IMR-90 (cell line): ENCODE measurements at regions not wholly inside any gene's neighbourhood (a gene's known extent, or its start where the extent isn't known, plus 50 kb on each side); places are given as distances from the start of the nearest gene placed in this dataset.
A peak's percentile ranks its signal among the peaks of the same experiment; 100 is the strongest.

Experiments used
- ATAC-seq: fragments of 200-7000 bp; cut with Tn5 transposase; 2 replicates; pipeline ENCODE4 v1.9.1; 2020; ENCODE audit warnings: low read depth, mild to moderate bottlenecking, moderate library complexity
- BruUV-seq: library from RNA; stranded (reverse); fragments of 400-500 nt; replicated peaks from 2 replicates; lab custom pipeline; 2021; lab: Mats Ljungman, UMichigan
- CTCF ChIA-PET: fragments of 300-600 bp; formaldehyde crosslinking; extraction: SDS; loops from one replicate; lab custom pipeline; 2021; ENCODE audit warnings: antibody characterized with exemption; lab: Yijun Ruan, JAX
- POLR2A ChIA-PET: fragments of 300-600 bp; sonication (Branson Sonifier 250); formaldehyde crosslinking; loops from one replicate; lab custom pipeline; 2022; ENCODE audit warnings: antibody characterized with exemption; ENCODE audit not compliant: unreplicated experiment; lab: Charles Lee
- DNase-seq: peaks from one replicate; pipeline ENCODE4 v3.0.0; 2013
- H2AFZ ChIP-seq: replicated peaks from 2 replicates; pipeline ENCODE3; 2013; ENCODE audit warnings: low read length, mild to moderate bottlenecking; ENCODE audit not compliant: poor library complexity
- H2AK5ac ChIP-seq: 2 replicates; pipeline ENCODE4 v1.6.1; 2013; ENCODE audit warnings: low read depth, low read length, inconsistent platforms
- H2AK9ac ChIP-seq: replicated peaks from 2 replicates; pipeline ENCODE3; 2013; ENCODE audit warnings: mild to moderate bottlenecking, low read depth, low read length, moderate library complexity; ENCODE audit not compliant: poor library complexity
- H2BK120ac ChIP-seq: 2 replicates; pipeline ENCODE4 v1.6.1; 2013; ENCODE audit warnings: low read depth, low read length, inconsistent platforms
- H2BK15ac ChIP-seq: 3 replicates; pipeline ENCODE4 v1.6.1; 2013; ENCODE audit warnings: low read depth, low read length, inconsistent platforms
- H2BK20ac ChIP-seq: 2 replicates; pipeline ENCODE4 v1.6.1; 2013; ENCODE audit warnings: low read depth, mild to moderate bottlenecking, inconsistent platforms, low read length, moderate library complexity
- H2BK5ac ChIP-seq: 2 replicates; pipeline ENCODE4 v1.6.1; 2013; ENCODE audit warnings: mild to moderate bottlenecking, low read depth, low read length, inconsistent platforms; ENCODE audit not compliant: poor library complexity, severe bottlenecking
- H3K14ac ChIP-seq: replicated peaks from 2 replicates; pipeline ENCODE4 v1.6.1; 2013; ENCODE audit warnings: low read depth, low read length, inconsistent platforms
- H3K18ac ChIP-seq: 2 replicates; pipeline ENCODE4 v1.6.1; 2013; ENCODE audit warnings: low read depth, low read length, control low read depth
- H3K23ac ChIP-seq: 2 replicates; pipeline ENCODE4 v1.6.1; 2013; ENCODE audit warnings: low read depth, low read length, inconsistent platforms
- H3K27ac ChIP-seq: 2 replicates; pipeline ENCODE4 v1.5.1; 2013; ENCODE audit warnings: mild to moderate bottlenecking, control low read depth, low read length; ENCODE audit not compliant: insufficient read depth
- H3K27me3 ChIP-seq: 2 replicates; pipeline ENCODE4 v1.6.1; 2013; ENCODE audit warnings: low read length; ENCODE audit not compliant: control insufficient read depth, insufficient read depth
- H3K36me3 ChIP-seq: 2 replicates; pipeline ENCODE4 v1.6.1; 2013; ENCODE audit warnings: low read length, mixed read lengths; ENCODE audit not compliant: control insufficient read depth, insufficient read depth
- H3K4ac ChIP-seq: 2 replicates; pipeline ENCODE4 v1.6.1; 2013; ENCODE audit warnings: low read depth, low read length, inconsistent platforms
- H3K4me1 ChIP-seq: 2 replicates; pipeline ENCODE4 v1.6.1; 2013; ENCODE audit warnings: low read length, mixed read lengths; ENCODE audit not compliant: control insufficient read depth, insufficient read depth
- H3K4me2 ChIP-seq: 2 replicates; pipeline ENCODE4 v1.6.1; 2013; ENCODE audit warnings: low read depth, mild to moderate bottlenecking, control low read depth, low read length, moderate library complexity
- H3K4me3 ChIP-seq: 2 replicates; pipeline ENCODE4 v1.5.1; 2013; ENCODE audit warnings: low read depth, mild to moderate bottlenecking, control low read depth, low read length, moderate library complexity; ENCODE audit not compliant: insufficient read depth
- H3K56ac ChIP-seq: 2 replicates; pipeline ENCODE4 v1.6.1; 2013; ENCODE audit warnings: low read length, inconsistent platforms; ENCODE audit not compliant: insufficient read depth; ENCODE audit errors: extremely low read depth
- H3K79me1 ChIP-seq, 2 experiments: 2 replicates each; pipeline ENCODE4 v1.6.1; 2013; ENCODE audit warnings: low read length in 2 of 2, inconsistent platforms in 1 of 2, low read depth in 1 of 2
- H3K9ac ChIP-seq: 2 replicates; pipeline ENCODE4 v1.6.1; 2013; ENCODE audit warnings: low read depth, low read length, control low read depth
- H3K9me1 ChIP-seq: 2 replicates; pipeline ENCODE4 v1.6.1; 2013; ENCODE audit warnings: low read length, inconsistent platforms; ENCODE audit not compliant: insufficient read depth
- H3K9me3 ChIP-seq: 2 replicates; pipeline ENCODE4 v1.6.1; 2013; ENCODE audit warnings: low read length; ENCODE audit not compliant: control insufficient read depth, insufficient read depth
- H4K20me1 ChIP-seq: 2 replicates; pipeline ENCODE4 v1.6.1; 2013; ENCODE audit warnings: low read length, inconsistent platforms; ENCODE audit not compliant: insufficient read depth
- H4K5ac ChIP-seq: 2 replicates; pipeline ENCODE4 v1.6.1; 2013; ENCODE audit warnings: mild to moderate bottlenecking, low read depth, low read length, control low read depth
- H4K8ac ChIP-seq, 2 experiments: 2 replicates each; pipeline ENCODE4 v1.6.1; 2013; ENCODE audit warnings: low read depth in 2 of 2, low read length in 2 of 2, control low read depth in 1 of 2, inconsistent platforms in 1 of 2
- H4K91ac ChIP-seq: 2 replicates; pipeline ENCODE4 v1.6.1; 2013; ENCODE audit warnings: low read depth, low read length, inconsistent platforms; ENCODE audit not compliant: insufficient read depth
- BHLHE40 ChIP-seq: fragments of 150-350 bp; IDR thresholded peaks from 2 replicates; pipeline ENCODE4 v1.6.1; 2016; ENCODE audit warnings: mild to moderate bottlenecking, low read depth, low read length
- CEBPB ChIP-seq: IDR thresholded peaks from 2 replicates; pipeline ENCODE4 v1.6.1; 2012; ENCODE audit warnings: low read depth, low read length, improper control_type of control experiment
- CHD1 ChIP-seq: IDR thresholded peaks from 2 replicates; pipeline ENCODE4 v1.6.1; 2012; ENCODE audit warnings: low read depth, low read length, improper control_type of control experiment
- NFE2L2 ChIP-seq: fragments of 150-350 bp; IDR thresholded peaks from 2 replicates; pipeline ENCODE4 v1.6.1; 2016; ENCODE audit warnings: low read depth, mild to moderate bottlenecking, low read length
- RCOR1 ChIP-seq: IDR thresholded peaks from 2 replicates; pipeline ENCODE4 v1.6.1; 2012; ENCODE audit warnings: mild to moderate bottlenecking, low read length, improper control_type of control experiment; ENCODE audit not compliant: insufficient replicate concordance
- SMC3 ChIP-seq: fragments of 150-350 bp; IDR thresholded peaks from 2 replicates; pipeline ENCODE4 v1.6.1; 2016; ENCODE audit warnings: low read depth, mild to moderate bottlenecking, antibody characterized with exemption, low read length, moderate library complexity
- dilution Hi-C: fragments of 300-500 bp; cut with HindIII; formaldehyde crosslinking; loops from one replicate; pipeline ENCODE4 v1.14.3; 2018; ENCODE audit warnings: low sequenced_read_pairs; ENCODE audit not compliant: unreplicated experiment
- in situ Hi-C: fragments of 300-500 bp; cut with MboI; formaldehyde crosslinking; loops from 3 replicates; pipeline ENCODE4 v1.14.3; 2019; ENCODE audit warnings: low sequenced_read_pairs, inconsistent platforms, mixed read lengths
- intact Hi-C: fragments of 100-400 bp; cut with micrococcal nuclease; formaldehyde crosslinking; loops from 2 replicates; pipeline ENCODE4 v1.10.0; 2022
- TF ChIP-seq, protein P1 (sequence below): fragments of 150-350 bp; IDR thresholded peaks from 2 replicates; pipeline ENCODE4 v1.6.1; 2016; ENCODE audit warnings: low read depth, mild to moderate bottlenecking, low read length, moderate library complexity, borderline replicate concordance
- TF ChIP-seq, protein P2 (sequence below): fragments of 150-350 bp; IDR thresholded peaks from 2 replicates; pipeline ENCODE4 v1.6.1; 2017; ENCODE audit warnings: mild to moderate bottlenecking, antibody characterized with exemption, low read length, low read depth

DNA sequence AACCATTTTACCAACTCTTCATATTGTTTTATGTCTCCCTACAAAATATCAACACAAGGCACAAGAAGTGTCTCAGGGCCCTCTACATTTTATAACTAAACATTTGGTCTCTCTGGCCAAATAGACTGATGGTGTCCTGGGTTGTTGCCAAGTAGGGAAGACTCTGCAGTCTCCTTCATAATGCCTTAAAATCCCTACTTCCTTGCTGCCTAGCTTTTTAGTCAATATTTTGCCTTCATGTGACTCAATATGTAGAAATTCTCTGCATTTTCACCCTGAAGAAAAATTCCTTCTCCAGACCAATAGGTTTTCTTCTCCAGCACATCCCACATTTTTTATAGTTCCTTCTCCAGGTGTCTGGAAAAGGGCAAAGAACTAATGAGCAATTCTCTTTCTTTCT, 72.6 kb upstream of the IPO9 start:
- Histone ChIP-seq H4K5ac (no peak overlapping the region), H2AFZ (no peak overlapping the region), H2AK5ac (no peak overlapping the region), H3K4me3 (no peak overlapping the region), H3K4ac (no peak overlapping the region), H4K8ac (no peak overlapping the region), H2BK15ac (no peak overlapping the region), H3K4me2 (no peak overlapping the region), H2BK120ac (no peak overlapping the region), H2AK9ac (no peak overlapping the region), H2BK5ac (peak overlapping the region; percentile 43), H3K14ac (no peak overlapping the region), H3K79me1 (peaks cover 48 to 90% of the 10 kb centered on the region in 2 experiments), H3K56ac (no peak overlapping the region), H3K9ac (no peak overlapping the region), H3K9me1 (peaks cover 29% of the 10 kb centered on the region), H2BK20ac (no peak overlapping the region), H3K4me1 (peaks cover 30% of the 10 kb centered on the region), H4K91ac (no peak overlapping the region), H4K20me1 (peaks cover 60% of the 10 kb centered on the region), H3K18ac (no peak overlapping the region), H3K36me3 (no peaks in the 10 kb centered on the region), H3K23ac (no peak overlapping the region), H3K9me3 (no peaks in the 10 kb centered on the region), H3K27me3 (no peaks in the 10 kb centered on the region), H3K27ac (no peak overlapping the region)
- TF ChIP-seq, protein P1, sequence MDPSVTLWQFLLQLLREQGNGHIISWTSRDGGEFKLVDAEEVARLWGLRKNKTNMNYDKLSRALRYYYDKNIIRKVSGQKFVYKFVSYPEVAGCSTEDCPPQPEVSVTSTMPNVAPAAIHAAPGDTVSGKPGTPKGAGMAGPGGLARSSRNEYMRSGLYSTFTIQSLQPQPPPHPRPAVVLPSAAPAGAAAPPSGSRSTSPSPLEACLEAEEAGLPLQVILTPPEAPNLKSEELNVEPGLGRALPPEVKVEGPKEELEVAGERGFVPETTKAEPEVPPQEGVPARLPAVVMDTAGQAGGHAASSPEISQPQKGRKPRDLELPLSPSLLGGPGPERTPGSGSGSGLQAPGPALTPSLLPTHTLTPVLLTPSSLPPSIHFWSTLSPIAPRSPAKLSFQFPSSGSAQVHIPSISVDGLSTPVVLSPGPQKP = no peak
- TF ChIP-seq BHLHE40 (no peak), CHD1 (no peak), SMC3 (no peak), CEBPB (peak; percentile 32; the same call in 1 of the 2 replicates), RCOR1 (no peak), NFE2L2 (no peak)
- TF ChIP-seq, protein P2, sequence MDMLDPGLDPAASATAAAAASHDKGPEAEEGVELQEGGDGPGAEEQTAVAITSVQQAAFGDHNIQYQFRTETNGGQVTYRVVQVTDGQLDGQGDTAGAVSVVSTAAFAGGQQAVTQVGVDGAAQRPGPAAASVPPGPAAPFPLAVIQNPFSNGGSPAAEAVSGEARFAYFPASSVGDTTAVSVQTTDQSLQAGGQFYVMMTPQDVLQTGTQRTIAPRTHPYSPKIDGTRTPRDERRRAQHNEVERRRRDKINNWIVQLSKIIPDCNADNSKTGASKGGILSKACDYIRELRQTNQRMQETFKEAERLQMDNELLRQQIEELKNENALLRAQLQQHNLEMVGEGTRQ = 0 out of 2 replicates have a peak, but pooled peaks have one; percentile 24
- in situ Hi-C loops = no loop called here
- intact Hi-C loops = no loop called here
- CTCF ChIA-PET = no interaction called here
- dilution Hi-C loops = no loop called here
- no TSS peak for BruUV-seq
- POLR2A ChIA-PET = no interaction called here
- DNase-seq (peak; percentile 80), ATAC-seq (peak; percentile 42)
